Activated CD8-positive, alpha-beta T cell treated with anti-CD3 and anti-CD28 coated beads for 36 hours (primary cell): ENCODE measurements at regions not wholly inside any gene's neighbourhood (a gene's known extent, or its start where the extent isn't known, plus 50 kb on each side); places are given as distances from the start of the nearest gene placed in this dataset.

ENCODE experiments used
- ATAC-seq: fragments of 200-7000 bp; cut with Tn5 transposase; one replicate; pipeline ENCODE4 v1.10.0; 2021; ENCODE audit warnings: mild to moderate bottlenecking, moderate library complexity
- CTCF ChIA-PET: fragments of 350-600 bp; sonication (Branson Sonifier 250); formaldehyde crosslinking; loops from one replicate; lab custom pipeline; 2021; ENCODE audit warnings: antibody characterized with exemption; lab: Charles Lee
- POLR2A ChIA-PET: fragments of 350-600 bp; sonication (Branson Sonifier 250); formaldehyde crosslinking; loops from one replicate; lab custom pipeline; 2021; ENCODE audit warnings: antibody characterized with exemption; lab: Charles Lee
- DNase-seq: peaks from one replicate; pipeline ENCODE4 v3.0.0-alpha.2; 2020
- H3K27ac Mint-ChIP-seq: one replicate; pipeline ENCODE4 v1.8.0; 2021; ENCODE audit warnings: mild to moderate bottlenecking, mixed read lengths
- H3K27me3 Mint-ChIP-seq: one replicate; pipeline ENCODE4 v1.8.0; 2021; ENCODE audit warnings: mixed read lengths
- H3K36me3 Mint-ChIP-seq: one replicate; pipeline ENCODE4 v1.8.0; 2021; ENCODE audit warnings: low read depth, mixed read lengths
- H3K4me1 Mint-ChIP-seq: one replicate; pipeline ENCODE4 v1.8.0; 2021; ENCODE audit warnings: low read depth, mixed read lengths
- H3K4me3 Mint-ChIP-seq: one replicate; pipeline ENCODE4 v1.8.0; 2021; ENCODE audit warnings: mild to moderate bottlenecking, moderate library complexity, mixed read lengths
- H3K9me3 Mint-ChIP-seq: one replicate; pipeline ENCODE4 v1.8.0; 2021; ENCODE audit warnings: mixed read lengths
- CTCF ChIP-seq: fragments of 200-600 bp; IDR thresholded peaks from one replicate; pipeline ENCODE4 v1.8.0; 2022; ENCODE audit warnings: antibody characterized with exemption, mild to moderate bottlenecking
- intact Hi-C: fragments of 100-400 bp; cut with micrococcal nuclease; formaldehyde crosslinking; loops from one replicate; pipeline ENCODE4 v1.10.0; 2022

GRCh38 chr17:77364381-77364911 lies 223.7 kb downstream of the SEC14L1 start:
- CTCF ChIA-PET = no interaction called here
- peak overlapping the region; percentile 44 for H3K4me3 Mint-ChIP-seq
- TF ChIP-seq CTCF = no peak
- POLR2A ChIA-PET = interaction anchor here (1.2 kb wide), 1 partner anchor 11 kb away, joined by 4 read pairs; no protein-coding TSS in a partner anchor
- intact Hi-C loops = no loop called here
- DNase-seq (no peak), ATAC-seq (peak; percentile 29)
- H3K9me3 Mint-ChIP-seq = no peaks in the 10 kb centered on the region
- H3K27me3 Mint-ChIP-seq = no peaks in the 10 kb centered on the region
- peaks cover 47% of the 10 kb centered on the region for H3K4me1 Mint-ChIP-seq
- H3K36me3 Mint-ChIP-seq = no peaks in the 10 kb centered on the region
- H3K27ac Mint-ChIP-seq = no peak overlapping the region

- CTCF ChIA-PET = interaction anchor here (2.5 kb wide), 1 partner anchor 34 kb away, joined by 10 read pairs; no protein-coding TSS in a partner anchor
- peaks cover 47% of the 10 kb centered on the region for H3K4me1 Mint-ChIP-seq
- H3K27ac Mint-ChIP-seq = no peak overlapping the region
Observed at GRCh38 chr17:77364941-77365583, 224.3 kb downstream of the SEC14L1 start.

GRCh38 chr17:77365584-77366186 lies 224.9 kb downstream of the SEC14L1 start:
- intact Hi-C loops = no loop called here
- TF ChIP-seq CTCF = no peak
- ATAC-seq (peak; percentile 66), DNase-seq (peak; percentile 59)
- Mint-ChIP-seq H3K27me3 (no peaks in the 10 kb centered on the region), H3K4me1 (peaks cover 47% of the 10 kb centered on the region), H3K4me3 (no peak overlapping the region), H3K9me3 (no peaks in the 10 kb centered on the region), H3K36me3 (no peaks in the 10 kb centered on the region), H3K27ac (no peak overlapping the region)
- CTCF ChIA-PET = interaction anchor here (0.9 to 2.5 kb wide), 2 partner anchors 8 to 34 kb away, joined by 4 to 10 read pairs; no protein-coding TSS in a partner anchor
- POLR2A ChIA-PET = interaction anchor here (0.8 to 2.9 kb wide), 3 partner anchors 10 to 35 kb away, joined by 3 to 10 read pairs (median 3); no protein-coding TSS in a partner anchor

More at GRCh38 chr17:77364941-77365583, 224.3 kb downstream of the SEC14L1 start:
- no peaks in the 10 kb centered on the region for H3K9me3 Mint-ChIP-seq
- DNase-seq = no peak
- no peaks in the 10 kb centered on the region for H3K36me3 Mint-ChIP-seq
- intact Hi-C loops = no loop called here
- no peak for TF ChIP-seq CTCF
- H3K4me3 Mint-ChIP-seq = no peak overlapping the region
- POLR2A ChIA-PET = interaction anchor here (1.2 to 2.9 kb wide), 2 partner anchors 10 kb away, joined by 4 to 10 read pairs; no protein-coding TSS in a partner anchor
- no peaks in the 10 kb centered on the region for H3K27me3 Mint-ChIP-seq
- ATAC-seq = no peak

GRCh38 chr17:77366206-77366557 lies 225.4 kb downstream of the SEC14L1 start:
- no peak overlapping the region for H3K27ac Mint-ChIP-seq
- ATAC-seq (no peak), DNase-seq (no peak)
- TF ChIP-seq CTCF = no peak
- POLR2A ChIA-PET = interaction anchor here (0.7 to 2.9 kb wide), 6 partner anchors 9 to 58 kb away, joined by 3 to 10 read pairs (median 4); no protein-coding TSS in a partner anchor
- no peaks in the 10 kb centered on the region for H3K27me3 Mint-ChIP-seq
- no peak overlapping the region for H3K4me3 Mint-ChIP-seq
- CTCF ChIA-PET = interaction anchor here (0.9 to 2.5 kb wide), 2 partner anchors 8 to 35 kb away, joined by 4 to 10 read pairs; no protein-coding TSS in a partner anchor
- H3K36me3 Mint-ChIP-seq = no peaks in the 10 kb centered on the region
- H3K9me3 Mint-ChIP-seq = no peaks in the 10 kb centered on the region
- H3K4me1 Mint-ChIP-seq = peaks cover 52% of the 10 kb centered on the region
- intact Hi-C loops = no loop called here
